ENCODE measurements at regions not wholly inside any gene's neighbourhood (a gene's known extent, or its start where the extent isn't known, plus 50 kb on each side); places are given as distances from the start of the nearest gene placed in this dataset.

GRCh38 chr2:161039071-161039470 lies 121.2 kb upstream of the TANK start:
- TF ChIP-seq YY1 (IDR thresholded peaks at IDR 0.05; ENCODE audit: insufficient read depth, insufficient read length) (no peak), SUZ12 (IDR thresholded peaks at IDR 0.05; ENCODE audit: extremely low read depth, insufficient read depth, insufficient read length) (no peak)
